Activated B cell treated with CpG ODN at 0.5 μM for 24 hours (primary cell): ENCODE measurements at regions not wholly inside any gene's neighbourhood (a gene's known extent, or its start where the extent isn't known, plus 50 kb on each side); places are given as distances from the start of the nearest gene placed in this dataset.

Experiments
- ATAC-seq: fragments of 200-7000 bp; cut with Tn5 transposase; one replicate; pipeline ENCODE4 v1.10.0; 2021; ENCODE audit warnings: low read depth, mild to moderate bottlenecking, moderate library complexity
- CTCF ChIA-PET: fragments of 350-600 bp; sonication (Branson Sonifier 250); formaldehyde crosslinking; loops from one replicate; lab custom pipeline; 2021; ENCODE audit warnings: antibody characterized with exemption; lab: Charles Lee
- POLR2A ChIA-PET: fragments of 350-600 bp; sonication (Branson Sonifier 250); formaldehyde crosslinking; loops from one replicate; lab custom pipeline; 2021; ENCODE audit warnings: antibody characterized with exemption; lab: Charles Lee
- DNase-seq: peaks from one replicate; pipeline ENCODE4 v3.0.0; 2022
- H3K27ac Mint-ChIP-seq: one replicate; pipeline ENCODE4 v1.8.0; 2020; ENCODE audit warnings: mixed read lengths
- H3K27me3 Mint-ChIP-seq: one replicate; pipeline ENCODE4 v1.8.0; 2021; ENCODE audit warnings: mixed read lengths
- H3K36me3 Mint-ChIP-seq: one replicate; pipeline ENCODE4 v1.8.0; 2021; ENCODE audit warnings: low read depth, mixed read lengths
- H3K4me1 Mint-ChIP-seq: one replicate; pipeline ENCODE4 v1.8.0; 2021; ENCODE audit warnings: mixed read lengths
- H3K4me3 Mint-ChIP-seq: one replicate; pipeline ENCODE4 v1.8.0; 2020; ENCODE audit warnings: mild to moderate bottlenecking, mixed read lengths
- H3K9me3 Mint-ChIP-seq: one replicate; pipeline ENCODE4 v1.8.0; 2020; ENCODE audit warnings: mixed read lengths
- CTCF ChIP-seq: fragments of 200-600 bp; IDR thresholded peaks from one replicate; pipeline ENCODE4 v1.8.0; 2022; ENCODE audit warnings: antibody characterized with exemption, mild to moderate bottlenecking
- intact Hi-C: fragments of 100-400 bp; cut with micrococcal nuclease; formaldehyde crosslinking; loops from one replicate; pipeline ENCODE4 v1.15.1; 2024

- Mint-ChIP-seq H3K4me1 (no peaks in the 10 kb centered on the region), H3K27me3 (no peaks in the 10 kb centered on the region), H3K9me3 (no peaks in the 10 kb centered on the region), H3K27ac (no peak overlapping the region), H3K36me3 (no peaks in the 10 kb centered on the region), H3K4me3 (no peak overlapping the region)
- POLR2A ChIA-PET = no interaction called here
- DNase-seq (no peak), ATAC-seq (no peak)
- intact Hi-C loops = no loop called here
- TF ChIP-seq CTCF = no peak
- CTCF ChIA-PET = no interaction called here
These were observed 380.9 kb downstream of the EDEM1 start for GRCh38 chr3:5568451-5568850.

GRCh38 chr3:5569152-5569551, 381.6 kb downstream of the EDEM1 start:
- Mint-ChIP-seq H3K9me3 (no peaks in the 10 kb centered on the region), H3K27me3 (no peaks in the 10 kb centered on the region), H3K36me3 (no peaks in the 10 kb centered on the region), H3K4me3 (no peak overlapping the region), H3K4me1 (no peaks in the 10 kb centered on the region), H3K27ac (no peak overlapping the region)
- DNase-seq (no peak), ATAC-seq (no peak)
- intact Hi-C loops = no loop called here
- POLR2A ChIA-PET = no interaction called here
- no peak for TF ChIP-seq CTCF
- CTCF ChIA-PET = no interaction called here

- intact Hi-C loops = no loop called here
- POLR2A ChIA-PET = no interaction called here
- CTCF ChIA-PET = no interaction called here
- no peak for TF ChIP-seq CTCF
- Mint-ChIP-seq H3K27me3 (peaks cover 2% of the 10 kb centered on the region), H3K36me3 (no peaks in the 10 kb centered on the region), H3K9me3 (no peaks in the 10 kb centered on the region), H3K4me1 (no peaks in the 10 kb centered on the region), H3K4me3 (no peak overlapping the region), H3K27ac (no peak overlapping the region)
- no peak for DNase-seq
- ATAC-seq = no peak
These were observed 384.7 kb downstream of the EDEM1 start for GRCh38 chr3:5572168-5572567.

- Mint-ChIP-seq H3K4me3 (no peak overlapping the region), H3K36me3 (no peaks in the 10 kb centered on the region), H3K27me3 (peaks cover 4% of the 10 kb centered on the region), H3K9me3 (no peaks in the 10 kb centered on the region), H3K27ac (no peak overlapping the region), H3K4me1 (no peaks in the 10 kb centered on the region)
- ChIA-PET CTCF (no interaction called here), POLR2A (no interaction called here)
- no peak for DNase-seq
- no peak for ATAC-seq
- intact Hi-C loops = no loop called here
- TF ChIP-seq CTCF = no peak
These were observed 388.9 kb downstream of the EDEM1 start for GRCh38 chr3:5576277-5577011.

- H3K36me3 Mint-ChIP-seq = no peaks in the 10 kb centered on the region
- no peak for TF ChIP-seq CTCF
- DNase-seq (no peak), ATAC-seq (no peak)
- H3K4me1 Mint-ChIP-seq = no peaks in the 10 kb centered on the region
- ChIA-PET CTCF (no interaction called here), POLR2A (no interaction called here)
- no peak overlapping the region for H3K4me3 Mint-ChIP-seq
- intact Hi-C loops = no loop called here
- no peak overlapping the region for H3K27ac Mint-ChIP-seq
- peaks cover 6% of the 10 kb centered on the region for H3K27me3 Mint-ChIP-seq
- no peaks in the 10 kb centered on the region for H3K9me3 Mint-ChIP-seq
These were observed 391.7 kb downstream of the EDEM1 start for GRCh38 chr3:5579139-5579602.
